ENCODE measurements at regions not wholly inside any gene's neighbourhood (a gene's known extent, or its start where the extent isn't known, plus 50 kb on each side); places are given as distances from the start of the nearest gene placed in this dataset.

DNA sequence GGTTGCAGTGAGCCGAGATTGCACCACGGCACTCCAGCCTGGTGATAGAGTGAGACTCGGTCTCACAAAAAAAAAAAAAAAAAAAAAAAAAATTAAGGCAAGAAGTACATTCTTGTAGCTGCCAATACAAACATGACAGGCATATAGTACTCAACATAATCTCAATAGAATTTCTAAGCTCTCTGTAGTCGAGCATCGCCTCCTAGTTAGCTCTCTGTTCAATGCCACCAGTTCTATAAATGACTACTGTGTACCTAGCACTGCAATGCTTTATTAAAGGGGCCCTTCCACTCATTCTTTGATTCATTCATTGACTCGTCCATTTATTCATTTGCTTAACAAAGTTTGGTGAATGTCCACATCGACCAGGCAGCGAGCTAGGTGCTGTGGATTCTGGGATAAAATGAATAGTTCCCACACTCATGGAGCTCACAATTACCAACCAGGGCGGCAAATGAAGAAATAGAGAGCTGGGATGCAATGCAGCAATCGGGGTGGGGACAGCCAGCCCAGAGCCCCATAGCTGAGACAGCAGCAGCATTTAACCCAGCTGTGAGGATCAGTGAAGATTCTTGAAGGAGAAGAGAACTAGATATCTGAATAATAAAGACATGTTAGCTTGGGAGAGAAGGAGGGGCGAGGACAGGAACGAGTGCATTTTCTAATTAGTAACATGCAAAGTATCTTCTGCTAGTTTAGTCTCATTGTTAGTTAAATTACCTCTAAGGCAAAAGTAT lies 349.8 kb downstream of the LPIN1 start:
- 78 to 81% methylated on average over 12 of the region's 12 CpGs for WGBS, 2 donors
- DNase-seq (ENCODE audit: low spot score in 2 of 2) = no peak
- TF ChIP-seq CTCF (IDR thresholded peaks at IDR 0.05) (no peak), POLR2A (IDR thresholded peaks at IDR 0.05) (no peak)
- no peak overlapping the region for H3K4me3 ChIP-seq (ENCODE audit: low read depth, poor library complexity, severe bottlenecking)
- intact Hi-C loops (cut with DNase I; ENCODE audit: low total_unique reads) = no loop called here

DNA sequence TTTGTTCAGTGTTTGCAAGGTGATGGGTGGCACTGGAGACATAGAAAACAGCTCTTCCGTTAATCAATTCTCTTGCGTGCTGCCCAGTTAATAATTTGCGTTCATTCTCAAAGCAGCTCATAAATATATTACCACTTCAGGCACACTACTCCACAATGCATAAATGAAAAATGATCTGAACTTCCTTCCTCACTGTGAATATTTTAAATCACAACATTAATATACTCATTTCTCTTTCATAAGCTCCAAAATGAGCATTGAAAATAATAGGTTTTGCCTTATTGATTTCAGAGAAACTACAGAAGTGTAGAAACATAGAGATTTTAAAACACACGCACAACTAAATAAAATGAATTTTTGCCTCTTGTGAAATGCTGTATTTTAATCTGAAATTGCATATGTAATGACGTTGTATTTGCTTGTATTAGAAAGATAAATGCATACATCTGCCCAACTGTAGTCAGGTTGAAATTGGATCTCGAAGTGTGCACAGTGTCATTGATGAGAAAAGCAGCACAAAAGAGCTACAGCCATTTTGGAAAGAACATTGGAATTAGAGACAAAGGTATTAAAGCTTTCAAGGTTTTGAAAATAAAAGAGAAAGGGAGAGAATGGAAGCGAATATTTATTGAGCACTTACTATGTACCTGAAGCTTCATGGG lies 350.5 kb downstream of the LPIN1 start:
- intact Hi-C loops (cut with DNase I; ENCODE audit: low total_unique reads) = no loop called here
- 82 to 83% methylated on average over 7 of the region's 7 CpGs for WGBS, 2 donors
- TF ChIP-seq CTCF (IDR thresholded peaks at IDR 0.05) = no peak
- no peak for TF ChIP-seq POLR2A (IDR thresholded peaks at IDR 0.05)

GRCh38 chr2:12097859-12098258 lies 351.4 kb downstream of the LPIN1 start:
- no peak overlapping the region for H3K4me3 ChIP-seq (ENCODE audit: low read depth, poor library complexity, severe bottlenecking)
- TF ChIP-seq CTCF (IDR thresholded peaks at IDR 0.05) (no peak), POLR2A (IDR thresholded peaks at IDR 0.05) (no peak)
- 92 to 93% methylated on average over 7 of the region's 7 CpGs for WGBS, 2 donors
- DNase-seq (ENCODE audit: low spot score in 2 of 2) = no peak
- intact Hi-C loops (cut with DNase I; ENCODE audit: low total_unique reads) = no loop called here

More for the DNA sequence above, 350.5 kb downstream of the LPIN1 start:
- no peak for DNase-seq (ENCODE audit: low spot score in 2 of 2)
- no peak overlapping the region for H3K4me3 ChIP-seq (ENCODE audit: low read depth, poor library complexity, severe bottlenecking)

GRCh38 chr2:12099374-12099773 lies 352.9 kb downstream of the LPIN1 start:
- WGBS, 2 donors = 83 to 92% methylated on average over 3 of the region's 3 CpGs
- no peak for DNase-seq (ENCODE audit: low spot score in 2 of 2)
- intact Hi-C loops (cut with DNase I; ENCODE audit: low total_unique reads) = no loop called here
- TF ChIP-seq POLR2A (IDR thresholded peaks at IDR 0.05) = no peak
- TF ChIP-seq CTCF (IDR thresholded peaks at IDR 0.05) = no peak
- H3K4me3 ChIP-seq (ENCODE audit: low read depth, poor library complexity, severe bottlenecking) = no peak overlapping the region

GRCh38 chr2:12102679-12103078 lies 356.2 kb downstream of the LPIN1 start:
- no peak for DNase-seq (ENCODE audit: low spot score in 2 of 2)
- no peak for TF ChIP-seq POLR2A (IDR thresholded peaks at IDR 0.05)
- no peak for TF ChIP-seq CTCF (IDR thresholded peaks at IDR 0.05)
- intact Hi-C loops (cut with DNase I; ENCODE audit: low total_unique reads) = no loop called here
- 92 to 98% methylated on average over 2 of the region's 2 CpGs for WGBS, 2 donors
- no peak overlapping the region for H3K4me3 ChIP-seq (ENCODE audit: low read depth, poor library complexity, severe bottlenecking)
